H1 (cell line): ENCODE measurements at regions not wholly inside any gene's neighbourhood (a gene's known extent, or its start where the extent isn't known, plus 50 kb on each side); places are given as distances from the start of the nearest gene placed in this dataset.

Experiments
- CREB1 ChIP-seq: IDR thresholded peaks from 2 replicates; pipeline ENCODE4 v1.6.1; 2012; ENCODE audit warnings: inconsistent platforms
- MAFK ChIP-seq: IDR thresholded peaks from 2 replicates; pipeline ENCODE4 v1.6.1; 2012; ENCODE audit warnings: low read depth, mild to moderate bottlenecking, improper control_type of control experiment, low read length
- NRF1 ChIP-seq: IDR thresholded peaks from 2 replicates; pipeline ENCODE4 v1.6.1; 2011; ENCODE audit warnings: mild to moderate bottlenecking, low read depth, low read length, improper control_type of control experiment
- POLR2A ChIP-seq, 2 experiments: IDR thresholded peaks; 1 replicate in 1 of 2; 2 replicates in 1 of 2; pipeline ENCODE4 v1.6.1; 2011; ENCODE audit warnings: low read depth in 2 of 2, low read length in 2 of 2, mild to moderate bottlenecking in 2 of 2; ENCODE audit errors: control extremely low read depth in 1 of 2
- SP2 ChIP-seq: IDR thresholded peaks from 2 replicates; pipeline ENCODE4 v1.6.1; 2012; ENCODE audit warnings: mild to moderate bottlenecking, low read length, inconsistent platforms
- SRF ChIP-seq: IDR thresholded peaks from 2 replicates; pipeline ENCODE4 v1.6.1; 2011; ENCODE audit warnings: mild to moderate bottlenecking, low read depth, low read length, moderate library complexity
- TAF7 ChIP-seq: optimal IDR thresholded peaks from 2 replicates; pipeline ENCODE3; 2011; ENCODE audit warnings: low read depth, mild to moderate bottlenecking, inconsistent platforms, low read length, moderate library complexity, borderline replicate concordance

GRCh38 chr18:25614168-25614567 is 262.2 kb upstream of the ZNF521 start (continued):
- no peak for TF ChIP-seq NRF1
- no peak for TF ChIP-seq CREB1
- no peak for TF ChIP-seq SRF
- no peak for TF ChIP-seq POLR2A (IDR thresholded peaks at IDR 0.05; ENCODE audit: control extremely low read depth in 1 of 2, low read depth in 2 of 2, low read length in 2 of 2)
- TF ChIP-seq MAFK: no peak
- TF ChIP-seq TAF7: no peak
- TF ChIP-seq SP2: no peak
- TF ChIP-seq, all 59 proteins: peak for 2
